ENCODE measurements at regions not wholly inside any gene's neighbourhood (a gene's known extent, or its start where the extent isn't known, plus 50 kb on each side); places are given as distances from the start of the nearest gene placed in this dataset.

DNA sequence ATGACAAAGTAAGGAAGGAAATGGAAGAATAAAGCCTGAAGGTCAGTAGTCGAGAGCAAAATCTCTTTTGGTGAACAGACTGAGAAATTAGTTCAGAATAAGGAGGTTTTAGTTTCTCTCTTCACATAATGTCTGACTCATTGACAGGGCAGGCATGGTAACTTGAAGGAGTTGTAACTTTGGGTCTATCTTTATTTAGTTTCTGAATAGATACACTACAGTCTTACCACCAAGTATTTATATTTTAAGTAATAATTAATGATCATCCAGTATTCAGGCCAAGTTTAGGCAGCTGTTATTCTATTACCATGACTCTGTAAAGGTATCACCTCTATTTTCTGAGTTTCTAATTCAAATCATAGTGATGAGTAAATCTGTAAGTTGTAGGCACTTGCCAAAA is 219.9 kb downstream of the SPRY2 start:
- DNase-seq = no peak

DNA sequence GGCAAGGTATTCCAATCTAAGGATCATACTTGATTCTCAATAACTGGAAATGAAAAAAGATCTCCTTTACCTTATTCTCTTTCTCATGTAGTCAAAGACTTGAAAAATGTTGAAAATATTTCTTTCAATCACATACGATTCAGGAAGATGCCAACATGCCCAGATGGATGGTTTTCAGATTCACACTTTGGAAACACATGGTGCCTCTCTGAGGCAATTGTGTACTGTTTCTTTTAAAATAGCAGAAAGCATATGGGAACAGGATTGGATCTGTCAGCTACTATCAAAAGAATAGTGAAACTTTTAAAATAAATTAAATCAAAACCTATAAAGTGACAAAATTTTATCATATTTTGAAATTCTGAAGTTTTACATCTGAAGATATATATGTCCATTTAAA is 222.4 kb downstream of the SPRY2 start:
- no peak for DNase-seq

DNA sequence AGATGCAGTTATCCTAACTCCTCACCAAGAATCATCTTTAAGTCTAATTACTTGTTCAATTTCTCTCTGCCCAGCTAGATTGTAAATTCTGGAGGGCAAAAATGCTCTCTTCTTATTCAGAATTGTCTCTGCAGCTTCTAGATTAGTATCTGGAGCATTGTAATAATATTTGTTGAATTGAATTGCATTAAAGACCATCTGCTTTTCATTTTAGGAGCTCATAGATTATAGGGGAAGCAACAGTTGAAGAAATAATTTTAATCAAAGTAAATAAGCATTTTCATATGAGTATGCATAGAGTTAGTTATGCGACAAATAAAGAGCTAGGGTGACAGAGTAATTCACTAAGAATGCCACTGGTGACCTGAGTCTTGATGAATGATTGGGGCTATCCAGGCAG is 222.8 kb downstream of the SPRY2 start:
- DNase-seq = no peak

DNA sequence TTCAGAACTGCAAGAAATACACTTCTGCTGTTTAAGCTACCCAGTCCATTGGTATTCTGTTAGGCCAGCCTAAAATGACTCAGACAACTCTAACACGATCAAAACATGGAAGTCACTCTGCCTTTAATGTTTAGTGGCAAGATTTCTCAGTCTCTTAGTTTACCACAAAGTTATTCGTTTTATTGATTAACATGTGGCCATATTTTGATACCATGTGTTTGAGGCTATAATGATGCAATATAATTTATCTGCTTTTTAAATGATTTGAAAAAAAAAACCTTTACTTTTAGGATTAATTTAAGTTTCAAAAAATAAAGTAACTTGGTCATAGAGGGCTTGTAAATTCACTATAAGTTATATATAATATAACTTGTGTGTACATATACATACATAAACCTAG is 223.4 kb downstream of the SPRY2 start:
- DNase-seq = no peak

DNA sequence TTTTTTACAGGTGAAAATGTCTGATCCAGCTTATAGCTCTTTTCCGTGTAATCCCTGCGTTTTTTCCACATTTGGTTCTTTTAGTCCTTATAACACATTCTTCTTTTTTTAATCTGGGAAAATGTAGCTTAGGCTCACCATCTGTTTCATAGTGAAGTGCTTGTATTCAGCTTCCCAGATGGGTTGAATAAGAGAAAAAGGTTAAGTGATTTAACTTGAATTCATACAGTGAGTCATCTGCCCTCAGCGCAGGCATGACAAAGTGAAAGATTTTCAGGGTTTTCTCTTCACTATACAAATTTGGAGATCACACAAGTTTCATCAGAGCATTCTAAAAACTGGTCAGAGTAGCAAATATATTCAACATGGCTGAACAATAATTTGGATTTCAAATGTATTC is 224.8 kb downstream of the SPRY2 start:
- DNase-seq = no peak

DNA sequence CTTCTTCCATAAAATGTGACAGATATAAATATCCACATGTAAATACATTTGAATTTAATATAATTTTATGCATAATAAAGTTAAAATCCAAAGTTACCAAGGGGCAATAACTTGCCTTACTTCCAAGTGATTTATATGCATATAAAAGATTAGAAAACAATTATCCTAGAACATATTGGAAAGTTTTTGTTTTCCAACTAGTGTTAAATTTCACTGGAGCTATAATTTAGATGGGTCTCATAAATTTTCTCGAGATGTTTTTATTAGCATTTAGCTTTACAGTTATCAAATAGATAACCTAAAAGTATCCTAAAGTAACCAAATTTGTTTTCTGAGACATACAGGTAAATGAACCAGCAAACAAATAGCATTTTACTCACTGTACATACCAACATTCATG is 225.3 kb downstream of the SPRY2 start:
- no peak for DNase-seq

DNA sequence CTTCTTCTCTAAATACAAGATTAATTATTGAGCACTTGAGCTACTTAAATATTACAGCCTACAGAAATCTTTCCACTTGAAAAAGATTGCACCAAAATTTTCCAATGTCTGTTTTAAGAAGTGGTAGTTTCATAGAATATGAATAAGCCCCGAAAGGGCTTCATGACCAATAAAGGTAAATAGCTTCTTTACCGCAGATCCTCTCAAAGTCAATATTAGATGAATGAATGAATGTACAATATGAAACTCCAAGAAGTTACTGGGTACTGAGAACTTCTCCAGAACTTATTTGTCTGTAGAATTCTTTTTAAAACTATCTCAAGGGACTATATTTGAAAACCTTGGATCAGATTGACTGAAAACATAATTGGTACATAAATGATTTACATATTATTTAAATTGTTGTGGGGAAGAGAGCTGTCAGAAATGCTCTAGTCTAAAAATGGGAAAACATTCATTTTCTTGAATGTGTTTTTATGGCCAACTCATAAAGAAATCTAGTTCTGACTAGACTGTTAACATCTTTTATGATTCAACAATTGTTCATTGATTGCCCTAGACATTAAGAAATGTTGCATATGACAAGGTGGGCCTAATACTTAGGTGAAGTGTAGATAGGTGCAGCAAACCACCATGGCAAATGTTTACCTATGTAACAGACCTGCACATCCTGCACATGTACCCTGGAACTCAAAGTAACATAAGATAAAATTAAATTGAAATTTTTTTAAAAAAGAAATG is 227.0 kb downstream of the SPRY2 start:
- no peak for DNase-seq

DNA sequence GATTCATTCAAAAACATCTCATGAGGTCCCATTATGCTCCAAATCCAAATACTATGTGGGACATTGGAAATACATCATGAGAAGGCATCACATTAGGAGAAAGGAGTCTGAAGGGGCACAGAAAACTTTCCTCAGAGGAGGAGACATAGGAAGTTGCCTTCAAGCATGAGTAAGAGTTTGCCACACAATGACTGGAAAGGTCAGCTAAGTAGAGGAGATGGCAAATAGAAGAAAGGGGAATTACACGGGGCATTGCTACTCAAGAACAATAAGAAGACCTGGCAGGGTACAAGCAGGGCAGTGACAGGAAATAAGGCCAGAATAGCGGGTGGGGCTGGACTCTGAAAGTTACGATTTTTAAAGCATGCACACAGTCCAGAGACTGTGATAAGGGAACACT is 231.6 kb downstream of the SPRY2 start:
- DNase-seq = no peak

DNA sequence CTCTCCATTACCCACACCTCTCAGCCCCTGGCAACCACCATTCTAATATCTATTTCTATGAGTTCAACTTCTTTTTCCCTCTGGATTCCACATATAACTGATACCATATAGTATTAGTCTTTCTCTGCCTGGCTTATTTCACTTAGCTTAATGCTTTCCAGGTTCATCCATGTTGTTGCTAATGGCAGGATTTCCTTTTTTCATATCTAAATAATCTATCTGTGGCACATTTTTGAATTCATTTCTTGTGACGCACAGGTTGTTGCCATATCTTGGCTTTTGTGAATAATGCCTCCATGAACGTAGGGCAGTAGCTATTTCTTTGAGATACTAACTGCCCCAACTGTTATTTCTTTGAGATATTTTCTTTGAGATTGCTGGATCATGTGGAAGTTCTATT is 235.6 kb downstream of the SPRY2 start:
- no peak for DNase-seq

DNA sequence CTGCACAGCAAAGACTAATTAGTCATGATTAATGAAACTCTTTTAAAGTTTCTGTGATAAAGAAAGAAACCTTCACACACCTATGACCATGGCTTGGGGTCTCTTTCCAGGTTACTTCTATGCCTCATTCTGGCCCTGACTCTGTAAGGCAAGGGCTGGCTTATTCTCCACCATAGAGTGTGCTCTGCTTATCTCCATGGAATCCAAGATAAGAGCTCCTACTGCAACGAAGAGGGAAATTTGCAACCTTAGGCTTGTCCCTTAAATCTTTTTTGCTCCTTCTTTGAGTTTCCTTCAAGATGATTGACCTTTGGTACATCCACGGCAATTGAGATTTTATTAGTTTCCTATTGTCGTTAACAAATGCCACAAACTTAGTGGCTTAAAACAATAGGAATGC is 239.9 kb downstream of the SPRY2 start:
- DNase-seq = no peak

DNA sequence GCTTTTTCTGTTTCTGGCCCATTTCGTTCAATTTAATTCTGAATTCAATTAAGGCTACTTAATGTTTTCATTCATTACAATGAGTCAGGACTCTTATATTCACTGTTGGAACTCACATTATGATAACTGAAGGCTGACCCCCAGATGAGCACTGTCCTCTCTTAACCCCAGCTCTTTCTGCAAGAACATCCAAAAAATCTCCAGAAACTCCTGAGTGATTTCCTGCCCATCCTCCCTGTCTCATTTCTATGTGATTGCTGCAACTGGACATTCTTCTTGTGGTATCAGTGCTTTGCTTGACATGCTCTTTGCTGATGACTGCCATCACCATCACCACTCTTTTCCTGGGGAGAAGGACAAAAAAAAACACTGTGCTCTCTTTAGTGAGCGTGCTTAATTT is 240.3 kb downstream of the SPRY2 start:
- DNase-seq = no peak

DNA sequence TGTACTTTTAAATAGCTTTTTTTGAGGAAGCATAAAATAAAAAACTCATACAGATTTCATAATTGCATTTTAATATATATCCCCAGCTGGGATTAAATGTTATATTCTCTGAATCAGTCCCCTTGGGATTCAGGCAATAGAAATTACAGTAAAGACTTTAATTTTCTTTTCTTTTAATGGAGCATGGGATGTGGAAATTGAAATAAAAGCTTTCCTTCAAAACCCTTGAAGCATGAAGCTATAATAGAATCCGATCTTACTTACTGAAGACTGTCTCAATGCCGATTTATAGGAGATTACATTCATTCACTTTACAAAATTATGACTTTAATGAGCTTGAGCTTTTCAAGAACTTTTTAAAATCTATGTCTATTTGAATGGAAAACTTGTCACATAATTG is 243.4 kb downstream of the SPRY2 start:
- DNase-seq = no peak

DNA sequence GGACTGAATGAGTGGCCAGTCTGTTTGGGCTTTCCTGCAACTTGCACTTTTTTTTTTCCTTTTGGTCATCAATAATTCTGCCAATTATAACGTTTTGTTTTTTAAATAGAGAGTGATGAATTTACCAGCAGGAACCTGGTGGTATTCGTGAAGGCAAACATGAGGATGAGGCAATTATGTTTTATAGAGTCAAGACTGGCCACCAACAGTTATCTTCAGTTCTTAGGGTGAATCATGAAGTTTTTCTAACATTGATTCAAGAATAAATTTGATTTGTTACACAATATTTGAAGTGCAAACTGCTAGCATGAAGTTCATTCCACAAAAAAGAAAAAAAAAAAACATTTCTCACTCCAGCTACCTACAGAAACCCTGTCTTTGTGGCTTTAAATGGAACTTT is 244.5 kb downstream of the SPRY2 start:
- DNase-seq = no peak

DNA sequence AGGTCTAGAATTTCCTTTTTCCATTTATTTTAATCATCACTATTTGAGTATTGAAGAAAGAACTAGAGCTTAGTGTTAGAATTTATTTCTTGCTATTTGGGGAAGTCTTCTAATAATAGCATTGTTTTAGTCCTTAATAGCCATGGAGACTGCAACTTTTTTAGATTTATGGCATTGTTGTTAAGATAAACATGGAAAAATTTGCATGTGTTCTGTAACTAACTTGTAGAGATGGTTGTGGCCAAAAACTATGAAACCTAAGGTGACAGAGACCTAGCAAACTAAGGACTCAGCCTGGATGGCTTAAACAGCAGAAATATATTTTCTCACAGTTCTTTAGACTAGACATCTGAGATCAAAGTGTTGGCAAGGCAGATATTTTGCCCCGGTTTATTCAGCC is 246.4 kb downstream of the SPRY2 start:
- no peak for DNase-seq

DNA sequence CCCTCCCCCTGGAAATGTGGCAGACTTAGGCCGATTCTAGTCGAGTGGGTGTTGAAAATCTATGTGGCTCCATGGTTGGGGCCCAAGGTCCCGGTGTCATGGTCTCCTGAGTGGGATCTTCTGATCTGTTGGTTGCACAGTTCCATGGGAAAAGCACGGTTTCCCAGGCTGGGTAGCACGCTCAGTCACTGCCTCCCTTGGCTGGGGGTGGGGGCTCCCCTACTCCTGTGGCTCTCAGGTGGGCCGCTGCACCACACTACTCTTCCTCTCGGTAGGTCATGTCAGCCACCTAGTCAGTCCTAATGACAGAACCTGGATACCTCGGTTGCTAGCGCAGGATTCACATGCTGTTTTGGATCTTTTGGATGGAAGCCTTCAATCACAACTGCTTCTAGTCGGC is 247.0 kb downstream of the SPRY2 start:
- no peak for DNase-seq

DNA sequence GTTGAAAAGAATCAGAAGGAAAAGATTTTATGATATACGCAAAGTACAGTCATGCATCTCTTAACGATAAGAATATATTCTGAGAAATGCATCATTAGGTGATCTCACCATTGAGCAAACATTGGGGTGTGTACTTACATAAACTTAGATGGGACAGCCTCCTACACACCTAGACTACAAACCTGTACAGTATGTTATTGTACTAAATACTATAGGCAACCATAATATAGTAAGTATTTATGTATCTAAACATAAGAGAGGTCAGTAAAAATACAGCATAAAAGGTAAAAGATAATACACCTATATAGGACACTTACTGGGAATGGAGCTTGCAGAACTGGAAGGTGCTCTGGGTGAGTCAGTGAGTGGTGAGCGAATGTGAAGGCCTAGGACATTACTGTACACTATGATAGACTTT is 254.6 kb downstream of the SPRY2 start:
- DNase-seq = no peak

DNA sequence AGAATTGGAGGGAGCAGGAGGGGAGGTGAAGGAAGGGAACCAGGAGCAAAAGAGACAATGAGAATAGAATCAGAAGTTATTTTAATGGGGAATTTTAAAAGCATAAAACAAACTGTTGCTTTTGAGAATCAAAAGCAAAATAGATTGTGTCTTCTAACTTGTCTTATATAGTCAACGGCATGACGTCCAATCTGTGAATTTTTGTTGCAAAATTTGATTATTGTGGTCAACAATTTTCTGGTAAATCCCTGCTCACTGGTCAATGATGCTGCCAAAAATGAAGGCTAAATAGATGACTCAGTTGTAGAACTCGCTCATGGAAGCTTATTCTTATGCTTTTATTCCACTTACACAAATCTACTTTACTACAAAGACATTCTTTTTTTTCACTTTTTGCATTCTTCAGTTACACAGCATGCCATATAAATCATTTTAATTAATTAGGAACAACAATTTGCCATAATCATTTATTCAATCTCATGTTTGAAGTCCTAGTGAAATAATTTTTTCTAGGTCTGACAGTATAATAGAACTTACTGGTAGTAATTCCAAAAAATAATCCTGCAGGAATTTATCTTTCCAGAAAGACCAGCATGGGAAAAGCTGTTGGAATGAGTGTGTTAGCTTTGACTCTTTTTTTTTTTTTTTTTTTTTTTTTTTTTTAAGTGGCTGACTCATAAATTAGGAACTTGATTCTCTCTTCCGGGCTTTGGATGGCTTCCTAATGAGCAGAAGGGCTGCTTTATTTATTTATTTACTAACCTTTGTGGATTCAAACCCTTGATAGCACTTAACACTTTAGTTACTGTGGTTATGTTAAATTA is 256.9 kb downstream of the SPRY2 start:
- peak; percentile 5 for DNase-seq

DNA sequence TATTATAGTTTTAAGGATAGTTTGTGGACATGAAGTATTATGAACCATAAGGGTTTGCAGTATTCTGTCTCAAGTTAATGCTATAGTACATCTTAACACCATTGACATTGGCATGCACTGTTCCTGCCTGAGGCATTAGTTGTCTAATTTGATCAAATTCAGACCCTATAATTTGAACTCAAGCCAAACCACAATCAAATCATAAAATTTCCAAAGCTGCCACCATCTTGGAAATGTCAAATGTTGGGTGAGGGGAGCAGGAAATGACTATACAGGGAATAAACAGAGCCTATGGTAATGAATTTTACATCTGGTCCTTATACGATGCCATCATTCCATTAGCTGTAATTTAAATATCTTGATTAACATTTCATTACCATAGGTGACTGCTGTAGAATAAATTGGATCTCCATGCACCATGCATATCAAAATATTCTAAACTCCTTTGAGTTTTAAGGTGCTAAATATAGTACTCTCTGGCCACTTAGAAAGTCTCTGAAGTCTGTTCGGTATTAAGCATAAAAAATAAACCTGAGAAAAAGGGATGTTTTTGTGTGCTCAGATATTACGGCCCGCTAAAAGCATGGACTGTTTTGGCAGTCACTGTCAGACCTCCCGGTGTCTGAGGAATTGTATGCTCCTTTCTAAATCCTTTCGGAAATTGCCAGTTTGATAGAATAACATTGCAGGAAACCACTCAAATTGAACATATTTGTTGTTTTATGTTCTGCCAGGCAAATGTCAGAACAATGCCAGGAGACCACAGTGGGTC is 257.7 kb downstream of the SPRY2 start:
- no peak for DNase-seq

DNA sequence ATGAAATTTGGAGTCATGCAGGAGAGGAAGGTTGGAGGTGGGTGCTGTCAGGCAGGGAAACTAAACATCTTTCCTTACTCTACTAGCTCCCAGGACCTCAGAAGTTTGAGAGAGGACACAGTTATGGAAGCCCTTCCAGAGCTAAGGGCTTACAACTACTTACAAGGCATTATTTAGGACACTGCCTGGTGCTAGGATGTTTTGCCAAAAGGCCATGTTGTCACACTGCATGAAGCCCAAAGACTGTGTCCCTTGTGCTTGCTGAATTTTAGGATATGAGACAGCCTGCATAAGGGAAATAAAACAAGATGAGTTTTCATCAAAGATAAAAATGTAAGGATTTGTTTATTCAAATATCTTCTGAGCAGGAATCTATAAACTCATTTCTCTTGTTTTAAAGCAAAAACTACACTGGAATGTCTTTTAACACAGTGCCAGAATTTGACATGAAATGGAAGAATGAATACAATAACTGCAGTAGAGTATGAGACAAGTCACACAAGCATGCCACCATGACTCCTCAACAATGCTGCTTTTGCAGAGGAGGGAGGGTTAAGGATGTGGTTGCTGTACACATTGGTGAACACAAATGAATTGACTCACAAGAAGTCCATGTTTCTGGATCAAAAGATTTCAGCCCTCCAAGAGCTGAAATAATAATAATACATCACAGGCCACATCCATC is 258.4 kb downstream of the SPRY2 start:
- no peak for DNase-seq

DNA sequence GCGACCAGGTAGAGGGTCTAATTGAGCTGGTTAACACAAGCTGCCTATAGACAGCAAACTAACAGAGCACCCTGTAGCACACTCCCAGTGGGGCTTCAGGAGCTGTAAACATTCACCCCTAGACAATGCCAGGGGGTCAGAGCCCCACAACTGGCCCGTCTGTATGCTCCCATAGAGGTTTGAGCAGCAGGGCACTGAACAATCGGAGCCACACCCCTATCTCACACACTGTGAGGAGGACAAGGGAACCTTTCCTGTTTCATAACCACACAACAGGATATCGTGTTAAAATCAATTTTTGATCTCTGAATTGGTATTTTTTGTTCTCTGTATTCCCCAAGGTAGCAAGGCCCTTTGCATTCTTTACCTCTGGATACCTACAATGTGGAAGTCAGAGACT is 266.1 kb downstream of the SPRY2 start:
- no peak for DNase-seq

DNA sequence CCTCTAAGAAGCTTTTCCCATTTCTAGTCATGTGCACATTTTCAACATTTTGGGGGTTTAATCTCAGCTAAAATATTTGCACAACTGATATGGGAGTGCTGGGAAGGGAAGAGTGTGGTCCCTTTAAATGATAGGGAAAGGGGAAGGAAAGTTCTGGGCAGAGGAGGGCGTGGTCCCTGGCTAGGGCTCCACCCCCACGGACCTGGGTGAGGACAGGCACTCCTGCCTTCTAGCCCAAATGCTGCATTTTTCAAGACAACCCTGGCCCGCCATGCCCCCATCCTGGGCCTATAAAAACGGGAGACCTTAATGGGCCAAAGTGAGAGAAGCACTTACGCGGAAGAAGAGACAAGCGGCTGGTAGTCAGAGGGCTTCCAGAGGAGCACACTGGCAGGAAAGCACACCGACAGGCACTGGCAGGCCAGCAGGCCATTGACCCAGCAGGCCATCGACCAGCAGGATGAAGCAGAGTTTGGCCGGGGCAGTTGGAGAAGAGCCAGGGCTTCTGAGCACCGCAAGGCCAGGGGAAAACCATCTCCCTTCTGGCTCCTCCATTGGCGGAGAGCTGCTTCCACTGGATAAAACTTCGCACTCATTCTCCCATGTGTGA is 266.7 kb downstream of the SPRY2 start:
- no peak for DNase-seq

DNA sequence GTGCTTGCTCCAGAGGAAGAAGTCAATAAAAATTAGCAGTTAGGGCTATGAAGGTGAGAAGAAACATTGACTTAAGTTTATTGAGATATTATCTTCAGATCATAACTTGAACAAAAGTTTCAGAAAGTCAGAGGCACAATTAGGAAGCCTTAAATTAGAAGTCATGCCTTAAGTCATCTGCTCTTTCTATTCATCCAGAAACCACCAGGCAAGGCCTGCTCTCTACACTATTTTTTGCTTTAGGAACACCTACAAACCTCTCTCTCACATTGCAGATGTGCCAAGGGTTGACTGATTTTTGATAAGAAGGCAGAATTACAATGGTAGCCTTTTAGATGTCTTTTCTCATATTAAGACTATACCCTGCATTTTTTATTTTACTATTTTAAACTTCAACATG is 268.7 kb downstream of the SPRY2 start:
- DNase-seq = no peak

Data from NCI-H1092 (cell line).